ELF-1 (cell line): ENCODE measurements at regions not wholly inside any gene's neighbourhood (a gene's known extent, or its start where the extent isn't known, plus 50 kb on each side); places are given as distances from the start of the nearest gene placed in this dataset.

ENCODE experiments used
- DNase-seq: peaks from one replicate; pipeline ENCODE4 v3.0.0-alpha.2; 2016; ENCODE audit warnings: low read depth, low spot score

DNA sequence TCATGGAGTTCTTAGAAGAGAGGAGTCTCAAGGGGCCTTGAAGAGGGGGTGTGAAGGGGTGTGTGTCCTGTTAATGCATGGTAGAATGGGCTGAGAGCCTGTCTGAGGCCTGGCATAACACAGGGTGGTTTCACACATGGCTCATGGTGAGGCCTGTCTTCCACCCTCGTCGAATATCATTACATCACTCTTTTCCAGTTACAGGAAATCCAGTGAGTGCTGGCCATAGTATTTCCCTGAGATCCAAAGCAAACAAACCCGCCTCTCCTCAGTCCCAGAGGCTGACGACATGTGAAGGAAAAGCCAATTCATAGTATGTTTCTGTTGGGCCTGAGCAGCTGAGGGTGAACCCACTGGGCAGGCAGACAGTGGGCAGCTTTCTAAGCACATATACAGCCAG, 159.4 kb upstream of the NR3C1 start:
- no peak for DNase-seq

- no peak for DNase-seq
These were observed 157.7 kb upstream of the NR3C1 start for GRCh38 chr5:143561219-143561618.

- DNase-seq, result no peak
These were observed 156.9 kb upstream of the NR3C1 start for GRCh38 chr5:143560378-143560777.

GRCh38 chr5:143559586-143560109, 156.2 kb upstream of the NR3C1 start:
- no peak for DNase-seq

DNA sequence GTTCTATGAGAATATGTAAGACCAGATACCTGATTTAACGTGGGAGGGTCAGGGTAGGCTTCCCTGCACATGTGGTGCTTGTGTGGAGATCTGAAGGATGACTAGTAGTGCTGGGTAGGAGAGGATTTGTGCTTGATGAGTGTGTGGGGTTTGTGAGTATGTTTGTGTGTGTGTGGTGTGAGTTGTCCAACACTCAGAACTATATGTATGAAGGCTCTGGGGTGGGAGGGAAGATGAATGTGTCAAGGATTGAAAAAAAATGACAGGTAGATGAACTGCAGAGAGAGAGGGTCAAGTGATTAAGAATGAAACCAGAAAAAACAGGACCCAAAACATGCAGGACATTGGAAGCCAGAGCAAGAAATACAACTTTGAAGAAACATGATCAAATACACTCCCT, 154.6 kb upstream of the NR3C1 start:
- no peak for DNase-seq

DNA sequence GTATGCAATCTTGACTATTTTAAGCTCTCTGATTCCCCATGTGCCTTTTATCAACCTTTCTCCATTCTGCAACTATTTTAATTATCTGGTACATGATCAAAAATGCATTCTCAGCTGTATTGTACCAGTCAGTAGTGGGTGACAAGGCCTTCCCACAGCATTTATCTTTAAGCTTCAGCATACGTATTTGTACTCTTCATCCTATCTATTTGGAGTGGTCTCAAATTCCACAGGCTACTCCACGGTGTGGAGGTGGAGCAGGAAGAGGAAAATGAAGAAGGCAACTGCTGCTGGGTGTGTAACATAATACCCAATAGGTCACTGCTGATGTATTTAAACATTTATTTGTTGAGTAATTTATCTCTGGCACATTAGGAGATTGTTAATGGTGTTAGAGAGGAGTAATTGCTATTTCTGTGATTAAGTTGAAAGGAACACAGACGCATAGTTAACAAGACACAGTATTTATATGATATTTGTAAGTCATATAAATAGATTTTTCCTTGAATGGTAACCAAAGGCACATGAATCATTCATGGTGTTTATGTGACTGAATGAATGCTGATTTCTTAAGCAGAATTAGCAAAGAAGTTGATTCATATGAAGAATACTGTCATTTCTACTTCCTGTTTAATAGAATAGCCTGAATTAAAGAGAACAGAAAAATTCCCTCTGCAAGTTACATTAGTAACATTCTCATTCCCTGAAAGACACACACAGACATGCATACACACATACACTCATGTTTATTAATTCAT, 153.8 kb upstream of the NR3C1 start:
- no peak for DNase-seq

DNA sequence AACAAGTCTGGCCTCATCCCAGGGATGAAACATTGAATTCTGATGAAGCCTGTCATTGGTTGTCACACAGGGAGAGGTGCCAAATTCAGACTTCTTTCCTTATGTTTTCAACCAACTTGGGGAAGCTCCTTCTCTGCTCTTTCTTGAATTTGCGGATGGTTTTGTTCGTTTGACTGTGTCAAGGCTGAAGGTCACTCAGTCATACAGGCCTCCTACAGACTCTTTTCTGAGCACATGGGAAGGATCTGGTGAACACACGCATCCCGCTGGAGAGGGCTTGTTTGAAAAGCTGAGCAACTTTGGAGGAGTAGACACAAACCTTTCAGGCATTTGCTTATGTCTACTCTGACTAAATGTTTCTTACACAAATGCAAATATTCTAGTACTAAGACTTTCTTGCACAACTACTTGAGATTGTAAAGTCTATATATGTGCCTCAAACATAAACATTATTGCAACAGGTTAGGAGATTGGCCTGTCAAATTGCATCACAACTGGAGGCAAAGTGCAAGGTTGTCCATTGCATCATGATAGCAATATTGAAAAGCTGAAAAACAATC, 151.5 kb upstream of the NR3C1 start:
- DNase-seq, result no peak

DNA sequence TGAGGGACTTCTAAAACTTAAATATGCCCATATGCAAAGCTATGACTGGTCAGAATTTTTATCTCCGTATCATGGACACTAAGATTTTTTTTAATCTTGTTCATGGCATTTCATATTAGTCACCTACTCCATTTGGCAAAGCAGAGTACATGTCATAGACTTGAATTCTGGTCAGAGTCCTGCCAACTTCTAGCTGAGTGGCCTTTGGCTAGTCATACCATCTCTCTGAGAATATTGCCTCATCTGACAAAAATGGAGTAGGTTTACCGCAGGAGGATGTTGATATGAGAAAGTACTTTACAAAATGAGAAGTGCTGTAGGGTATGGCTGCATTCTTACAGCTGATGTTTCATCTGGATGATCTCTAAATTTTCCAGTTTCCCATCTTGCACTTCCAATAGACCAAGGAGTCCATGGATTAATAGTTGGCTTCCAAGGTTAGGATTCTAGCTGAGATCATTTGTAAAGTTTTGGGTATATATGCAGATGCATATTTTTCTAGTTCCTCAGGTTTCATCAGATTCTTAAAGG, 150.8 kb upstream of the NR3C1 start:
- no peak for DNase-seq

GRCh38 chr5:143552680-143553079, 149.2 kb upstream of the NR3C1 start:
- no peak for DNase-seq

- no peak for DNase-seq
These were observed 148.3 kb upstream of the NR3C1 start for GRCh38 chr5:143551820-143552251.

GRCh38 chr5:143550986-143551630, 147.6 kb upstream of the NR3C1 start:
- DNase-seq, result no peak

DNA sequence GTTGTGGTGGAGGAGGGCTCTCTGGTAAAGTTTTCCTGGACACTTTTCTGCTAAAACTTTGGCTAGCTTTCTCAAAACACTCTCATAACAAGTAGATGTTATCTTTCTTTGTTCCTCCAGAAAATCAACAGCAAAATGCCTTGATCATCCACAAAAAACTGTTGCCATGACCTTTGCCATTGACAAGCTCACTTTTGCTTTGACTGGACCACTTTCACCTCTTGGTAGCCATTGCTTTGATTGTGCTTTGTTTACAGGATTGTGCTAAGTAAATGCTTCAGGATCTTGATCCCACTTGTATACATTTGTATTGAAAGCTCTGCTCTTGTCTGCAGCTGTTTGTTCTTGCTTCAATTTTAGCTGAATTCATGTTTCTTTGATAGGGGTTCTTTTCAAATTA, 143.9 kb upstream of the NR3C1 start:
- DNase-seq, result no peak

DNA sequence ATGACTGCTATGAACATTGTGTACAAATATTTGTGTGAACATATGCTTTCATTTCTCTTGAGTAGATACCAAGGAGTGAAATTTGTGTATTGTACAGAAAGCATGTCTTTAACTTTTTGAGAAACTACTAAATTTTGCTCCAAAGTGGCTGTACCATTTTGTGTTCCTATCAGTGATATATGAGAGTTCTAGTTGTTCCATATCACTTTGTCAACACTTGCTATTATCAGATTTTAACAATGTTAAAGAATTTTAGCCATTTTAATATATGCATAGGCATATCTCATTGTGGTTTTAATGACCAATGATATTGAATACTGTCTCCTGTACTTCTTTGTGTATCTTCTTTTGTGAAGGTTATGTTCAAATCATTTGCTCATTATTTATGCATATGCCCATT, 142.9 kb upstream of the NR3C1 start:
- DNase-seq, result no peak

DNA sequence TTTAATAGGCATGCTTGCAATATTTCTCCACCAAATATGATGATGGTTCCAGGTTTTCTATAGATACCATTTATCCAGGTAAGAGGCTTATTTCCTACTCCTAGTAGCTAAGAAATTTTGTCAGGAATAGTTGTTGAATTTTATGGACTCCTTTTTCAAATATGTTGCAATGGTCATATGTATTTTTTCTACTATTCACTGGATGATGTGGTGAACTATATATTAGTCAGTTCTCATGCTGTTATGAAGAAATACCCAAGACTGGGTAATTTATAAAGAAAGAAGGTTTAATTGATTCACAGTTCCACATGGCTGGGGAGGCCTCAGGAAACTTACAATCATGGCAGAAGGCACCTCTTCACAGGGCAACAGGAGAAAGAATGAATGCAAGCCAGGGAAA, 141.1 kb upstream of the NR3C1 start:
- no peak for DNase-seq

GRCh38 chr5:143543358-143544255, 140.1 kb upstream of the NR3C1 start:
- no peak for DNase-seq

GRCh38 chr5:143542798-143543144, 139.3 kb upstream of the NR3C1 start:
- DNase-seq, result no peak

- DNase-seq, result no peak
These were observed 138.7 kb upstream of the NR3C1 start for GRCh38 chr5:143541943-143542797.

DNA sequence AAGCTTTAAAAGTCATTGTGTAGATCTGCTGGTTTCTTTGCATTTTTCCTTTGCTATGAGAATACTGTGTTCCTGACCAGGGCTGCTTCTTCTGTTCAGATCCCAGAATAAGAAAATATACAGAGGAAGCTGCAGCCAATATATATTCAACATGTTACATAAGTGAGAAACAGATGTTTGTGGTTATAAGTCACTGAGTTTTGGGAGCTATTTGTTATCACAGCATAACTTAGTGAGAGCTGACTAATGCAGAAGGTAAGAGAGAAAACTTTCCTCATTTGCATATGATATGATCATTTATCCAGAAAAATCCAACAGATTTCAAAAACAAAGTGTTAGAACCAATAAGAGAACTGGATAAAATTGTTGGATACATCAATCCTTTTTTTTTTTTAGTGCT, 136.3 kb upstream of the NR3C1 start:
- no peak for DNase-seq

DNA sequence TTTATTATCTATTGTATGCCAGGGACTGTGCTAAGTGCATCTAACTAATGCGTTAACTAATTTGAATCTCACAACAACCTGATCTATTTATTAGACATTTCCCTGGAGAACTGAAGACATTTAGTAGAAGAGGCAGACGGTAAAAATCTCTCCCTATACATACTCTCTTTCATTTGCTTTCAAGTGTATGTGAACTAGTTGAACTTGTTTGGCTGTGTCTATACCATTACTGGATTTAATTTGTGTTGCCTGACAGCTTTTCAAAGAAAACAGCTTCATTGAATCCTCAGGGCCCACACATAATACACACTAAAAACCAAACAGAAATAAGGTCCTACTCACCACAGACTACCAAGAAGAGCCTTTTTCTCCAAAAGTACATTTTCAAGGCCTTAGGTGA, 133.6 kb upstream of the NR3C1 start:
- DNase-seq, result no peak

GRCh38 chr5:143536364-143536763, 132.9 kb upstream of the NR3C1 start:
- DNase-seq, result peak; percentile 48

DNA sequence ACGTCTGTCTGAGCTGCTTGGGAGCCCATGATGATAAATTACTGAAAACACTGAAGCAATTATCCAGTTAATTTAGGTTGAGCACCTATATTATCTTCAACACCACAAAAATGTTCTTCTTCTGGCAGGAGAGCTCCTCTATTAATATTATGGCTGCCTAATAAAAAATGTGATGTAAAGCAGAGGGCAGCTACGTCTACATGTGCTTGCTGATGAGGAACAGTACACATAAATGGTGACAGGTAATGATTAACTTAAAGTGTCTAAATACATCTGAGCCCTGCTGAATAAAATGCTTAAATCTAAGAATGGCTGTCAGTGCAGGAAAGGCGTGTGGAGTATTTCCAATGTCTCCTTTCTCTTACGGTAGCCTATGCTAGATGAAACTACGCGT, 131.3 kb upstream of the NR3C1 start:
- no peak for DNase-seq
